Midbrain (tissue), 1 donor: ENCODE measurements at regions not wholly inside any gene's neighbourhood (a gene's known extent, or its start where the extent isn't known, plus 50 kb on each side); places are given as distances from the start of the nearest gene placed in this dataset.
"Not testable (repeated sequence)": the region's sequence is repeated elsewhere in the genome, so short reads cannot be mapped to it uniquely, and the experiment has no call there.

Source experiments
- DNase-seq: peaks from one replicate; lab custom pipeline; 2025; lab: John Stamatoyannopoulos, UW

- no peak for DNase-seq
Observed at GRCh38 chr16:26985100-26986065, 81.3 kb upstream of the C16orf82 start.

GRCh38 chr16:26987597-26988010, 79.1 kb upstream of the C16orf82 start:
- DNase-seq = no peak

GRCh38 chr16:26988186-26988585, 78.5 kb upstream of the C16orf82 start:
- DNase-seq = no peak

- DNase-seq = not testable (repeated sequence)
Observed at GRCh38 chr16:26990384-26991120, 76.2 kb upstream of the C16orf82 start.

- DNase-seq = no peak
Observed at GRCh38 chr16:26992666-26993349, 73.9 kb upstream of the C16orf82 start.

GRCh38 chr16:26993511-26993910, 73.2 kb upstream of the C16orf82 start:
- no peak for DNase-seq

GRCh38 chr16:26993963-26994362, 72.8 kb upstream of the C16orf82 start:
- DNase-seq = no peak

- no peak for DNase-seq
Observed at GRCh38 chr16:26995522-26995921, 71.2 kb upstream of the C16orf82 start.

GRCh38 chr16:27005386-27005785, 61.3 kb upstream of the C16orf82 start:
- DNase-seq = no peak
